ENCODE measurements at regions not wholly inside any gene's neighbourhood (a gene's known extent, or its start where the extent isn't known, plus 50 kb on each side); places are given as distances from the start of the nearest gene placed in this dataset.

DNA sequence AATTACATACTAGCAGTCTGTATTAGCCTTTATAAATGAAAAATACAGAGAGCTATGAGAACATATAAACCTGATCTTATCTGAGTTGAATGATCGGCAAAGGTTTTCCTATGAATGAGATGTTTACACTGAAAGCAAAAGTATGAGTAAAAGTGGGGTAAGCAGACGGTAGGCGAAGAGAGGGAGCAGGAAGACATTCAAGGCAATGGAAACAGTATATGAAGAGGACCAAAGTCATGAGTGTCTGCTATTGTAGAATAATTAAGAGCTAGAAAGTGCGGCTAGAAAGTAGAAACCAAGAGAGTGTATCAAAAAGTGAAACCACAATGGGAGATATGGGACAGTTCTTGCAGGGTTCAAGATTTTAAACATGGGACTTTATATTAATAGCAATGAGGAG is 67.0 kb upstream of the TMLHE start:
- DNase-seq = no peak

DNA sequence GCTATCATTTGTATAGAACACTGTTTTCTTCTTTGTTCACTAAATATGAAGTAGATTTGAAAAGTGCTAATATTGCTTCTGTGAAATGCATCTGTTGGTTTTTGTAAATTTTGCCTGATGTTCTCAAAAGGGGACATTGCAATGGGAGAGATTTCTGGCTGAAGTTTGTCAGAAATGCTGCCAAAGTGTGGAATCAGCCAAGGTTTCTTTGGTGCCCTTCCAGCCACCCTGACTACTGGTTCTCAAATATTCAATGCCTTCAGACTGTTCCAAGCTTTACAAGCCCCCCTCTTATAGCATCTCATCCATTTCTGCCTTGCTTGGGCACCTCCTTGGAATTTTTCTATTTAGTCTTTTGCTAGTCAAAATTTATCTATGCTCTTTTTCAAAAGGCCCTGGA is 60.6 kb upstream of the TMLHE start:
- DNase-seq = no peak

DNA sequence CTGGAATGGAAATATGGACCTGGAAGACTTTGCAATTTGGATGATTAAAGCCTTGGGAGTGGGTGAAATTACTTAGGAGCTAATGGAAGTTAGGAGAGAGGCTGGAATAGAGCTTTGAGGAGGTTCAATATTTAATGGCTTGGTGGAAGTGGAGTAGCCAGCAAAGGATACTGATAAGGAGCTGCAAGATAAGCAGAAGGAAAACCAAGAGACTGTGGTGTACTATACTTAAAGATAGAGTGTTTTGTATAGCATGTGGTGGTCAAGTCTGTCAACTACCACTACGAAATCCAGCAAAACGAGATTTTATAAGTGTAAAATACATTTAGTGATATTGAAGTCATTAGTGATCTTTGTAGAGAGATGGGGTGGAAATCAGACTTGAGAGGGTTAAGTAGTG is 54.0 kb upstream of the TMLHE start:
- DNase-seq = no peak

All from CD4-positive, alpha-beta T cell treated with Interleukin-12 subunit alpha and Interleukin-12 subunit beta, for 1 hour (primary cell).